Body of pancreas (tissue), 4 donors: ENCODE measurements at regions not wholly inside any gene's neighbourhood (a gene's known extent, or its start where the extent isn't known, plus 50 kb on each side); places are given as distances from the start of the nearest gene placed in this dataset.

Experiments
- ATAC-seq: fragments of 150-250 bp; one replicate; pipeline ENCODE4 v1.9.1; 2016
- DNase-seq, 4 donors: peaks; one replicate each; pipeline ENCODE4 v3.0.0-alpha.2; 2019
- H3K27ac ChIP-seq, 4 donors: fragments of 200-600 bp; sonication (generic); 1 replicate in 3 of 4; 2 replicates in 1 of 4; pipeline versions ENCODE4 v1.5.1 to v1.6.1; 2016 to 2019; ENCODE audit warnings: mild to moderate bottlenecking in 1 of 4, mixed read lengths in 1 of 4, moderate library complexity in 1 of 4
- H3K27me3 ChIP-seq, 2 donors: fragments of 200-600 bp; sonication (generic); one replicate each; pipeline ENCODE4 v1.6.0; 2016; ENCODE audit warnings: mild to moderate bottlenecking in 1 of 2
- H3K36me3 ChIP-seq, 2 donors: fragments of 200-600 bp; sonication (generic); replicated peaks in 1 of 2; 2 replicates each; pipeline ENCODE4 v1.5.1; 2016; ENCODE audit warnings: low read depth in 2 of 2; ENCODE audit not compliant: insufficient read depth in 1 of 2
- H3K4me1 ChIP-seq: fragments of 200-600 bp; sonication (generic); one replicate; pipeline ENCODE4 v1.6.0; 2016
- H3K4me3 ChIP-seq, 2 donors: fragments of 200-600 bp; sonication (generic); 1 replicate in 1 of 2; 2 replicates in 1 of 2; pipeline ENCODE4 v1.5.1; 2016 to 2019
- H3K9me3 ChIP-seq, 3 donors: fragments of 200-600 bp; sonication (generic); 1 replicate in 2 of 3; 2 replicates in 1 of 3; pipeline ENCODE4 v1.5.1; 2016
- POLR2A ChIP-seq, 3 donors: fragments of 450-650 bp; IDR thresholded peaks; one replicate each; pipeline ENCODE4 v1.6.1; 2016; ENCODE audit warnings: antibody characterized with exemption in 3 of 3, mild to moderate bottlenecking in 2 of 3
- WGBS, 2 donors: methylation state at CpG; one replicate each; pipeline ENCODE4 v1.1.5; 2017; 5-methylcytosine and 5-hydroxymethylcytosine counted together
- intact Hi-C: fragments of 100-400 bp; cut with DNase I; formaldehyde crosslinking; loops from one replicate; pipeline ENCODE4 v1.15.1; 2023
- TF ChIP-seq, protein P1 (sequence below), 7 experiments: fragments of 450-650 bp in 4 of 7; fragments of 200-600 bp in 3 of 7; sonication (generic) in 3 of 7; IDR thresholded peaks; one replicate each; pipeline ENCODE4 v1.5.1; 2016 to 2019; ENCODE audit warnings: antibody characterized with exemption in 7 of 7

DNA sequence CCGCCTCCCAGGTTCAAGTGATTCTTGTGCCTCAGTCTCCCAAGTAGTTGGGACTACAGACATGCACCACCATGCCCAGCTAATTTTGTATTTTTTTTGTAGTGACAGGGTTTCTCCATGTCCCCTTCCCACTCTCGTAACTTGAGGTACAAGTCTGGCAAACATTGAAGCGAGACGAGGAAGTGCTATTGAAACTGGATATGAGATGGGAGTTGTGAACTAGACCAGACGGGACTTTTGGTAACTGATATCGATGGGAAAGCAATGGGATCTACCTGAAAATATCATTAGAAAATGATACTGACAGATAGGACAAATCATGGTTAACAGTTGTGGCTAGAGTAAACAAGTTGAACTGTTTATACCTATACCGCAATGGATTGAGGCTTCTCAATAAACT is 95.2 kb upstream of the TRABD2B start:
- Histone ChIP-seq H3K27me3 (no peaks in the 10 kb centered on the region), H3K27ac (no peak overlapping the region), H3K4me1 (peaks cover 10% of the 10 kb centered on the region), H3K4me3 (no peak overlapping the region), H3K36me3 (no peaks in the 10 kb centered on the region), H3K9me3 (no peaks in the 10 kb centered on the region)
- 52 to 58% methylated on average over 7 of the region's 7 CpGs for WGBS, 2 donors
- intact Hi-C loops: no loop called here
- TF ChIP-seq, protein P1, sequence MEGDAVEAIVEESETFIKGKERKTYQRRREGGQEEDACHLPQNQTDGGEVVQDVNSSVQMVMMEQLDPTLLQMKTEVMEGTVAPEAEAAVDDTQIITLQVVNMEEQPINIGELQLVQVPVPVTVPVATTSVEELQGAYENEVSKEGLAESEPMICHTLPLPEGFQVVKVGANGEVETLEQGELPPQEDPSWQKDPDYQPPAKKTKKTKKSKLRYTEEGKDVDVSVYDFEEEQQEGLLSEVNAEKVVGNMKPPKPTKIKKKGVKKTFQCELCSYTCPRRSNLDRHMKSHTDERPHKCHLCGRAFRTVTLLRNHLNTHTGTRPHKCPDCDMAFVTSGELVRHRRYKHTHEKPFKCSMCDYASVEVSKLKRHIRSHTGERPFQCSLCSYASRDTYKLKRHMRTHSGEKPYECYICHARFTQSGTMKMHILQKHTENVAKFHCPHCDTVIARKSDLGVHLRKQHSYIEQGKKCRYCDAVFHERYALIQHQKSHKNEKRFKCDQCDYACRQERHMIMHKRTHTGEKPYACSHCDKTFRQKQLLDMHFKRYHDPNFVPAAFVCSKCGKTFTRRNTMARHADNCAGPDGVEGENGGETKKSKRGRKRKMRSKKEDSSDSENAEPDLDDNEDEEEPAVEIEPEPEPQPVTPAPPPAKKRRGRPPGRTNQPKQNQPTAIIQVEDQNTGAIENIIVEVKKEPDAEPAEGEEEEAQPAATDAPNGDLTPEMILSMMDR (IDR thresholded peaks at IDR 0.05): no peak
- no peak for TF ChIP-seq POLR2A (IDR thresholded peaks at IDR 0.05)
- no peak for DNase-seq
- ATAC-seq: no peak

DNA sequence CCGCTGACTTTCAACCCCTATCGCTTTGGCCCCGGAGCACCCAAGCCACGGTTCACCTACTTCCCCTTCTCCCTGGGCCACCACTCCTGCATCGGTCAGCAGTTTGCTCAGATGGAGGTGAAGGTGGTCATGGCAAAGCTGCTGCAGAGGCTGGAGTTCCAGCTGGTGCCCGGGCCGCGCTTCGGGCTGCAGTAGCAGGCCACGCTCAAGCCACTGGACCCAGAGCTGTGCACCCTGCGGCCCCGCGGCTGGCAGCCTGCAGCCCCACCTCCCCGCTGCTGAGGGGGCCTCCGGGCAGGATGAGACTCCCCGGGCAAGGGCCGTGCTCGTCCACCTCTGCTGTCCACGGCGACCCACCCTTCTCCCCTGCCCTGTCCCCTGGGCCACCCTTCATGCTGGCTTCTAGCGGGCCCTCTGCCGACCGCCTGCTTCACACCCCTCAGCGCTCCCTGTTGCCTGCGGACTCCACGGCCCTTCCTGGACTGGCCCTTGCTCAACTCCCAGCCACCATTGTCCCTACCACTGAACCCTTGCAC is 92.2 kb upstream of the TRABD2B start:
- H3K27ac ChIP-seq: no peak overlapping the region
- DNase-seq (no peak), ATAC-seq (no peak)

DNA sequence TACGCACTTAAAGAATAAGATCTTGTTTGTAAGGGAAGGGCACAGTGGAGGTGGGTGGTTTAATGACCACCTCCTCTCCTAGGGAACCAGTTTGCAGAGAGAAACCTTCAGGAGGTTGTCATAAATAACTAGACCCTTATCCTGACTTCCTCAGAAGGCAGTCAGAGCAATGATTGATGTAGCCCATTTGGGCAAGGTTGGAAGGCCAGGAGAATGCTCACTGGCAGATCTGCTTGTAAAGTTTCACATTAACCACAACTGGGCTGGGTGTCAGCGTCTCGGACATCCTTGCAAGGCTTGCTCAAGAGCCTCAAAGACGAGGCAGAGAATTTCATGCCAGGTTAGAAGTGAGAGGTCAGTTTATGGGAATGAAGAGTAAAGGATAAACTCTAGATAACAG is 87.6 kb upstream of the TRABD2B start:
- DNase-seq (no peak), ATAC-seq (no peak)
- H3K4me1 ChIP-seq: peaks cover 15% of the 10 kb centered on the region
- no peak overlapping the region for H3K27ac ChIP-seq
- H3K4me3 ChIP-seq: no peak overlapping the region
- no peaks in the 10 kb centered on the region for H3K27me3 ChIP-seq
- no peaks in the 10 kb centered on the region for H3K9me3 ChIP-seq
- intact Hi-C loops: no loop called here
- 32 to 43% methylated on average over 4 of the region's 4 CpGs for WGBS, 2 donors
- H3K36me3 ChIP-seq: no peaks in the 10 kb centered on the region
- TF ChIP-seq POLR2A (IDR thresholded peaks at IDR 0.05): no peak
- TF ChIP-seq, protein P1 (IDR thresholded peaks at IDR 0.05): no peak

More for the DNA sequence above, 92.2 kb upstream of the TRABD2B start:
- Histone ChIP-seq H3K4me1 (peaks cover 15% of the 10 kb centered on the region), H3K27me3 (no peaks in the 10 kb centered on the region), H3K9me3 (no peaks in the 10 kb centered on the region), H3K36me3 (no peaks in the 10 kb centered on the region), H3K4me3 (no peak overlapping the region)
- intact Hi-C loops: no loop called here
- TF ChIP-seq, protein P1 (IDR thresholded peaks at IDR 0.05): no peak
- TF ChIP-seq POLR2A (IDR thresholded peaks at IDR 0.05): no peak
- WGBS, 2 donors: 89 to 93% methylated on average over 18 to 24 of the region's 26 CpGs

DNA sequence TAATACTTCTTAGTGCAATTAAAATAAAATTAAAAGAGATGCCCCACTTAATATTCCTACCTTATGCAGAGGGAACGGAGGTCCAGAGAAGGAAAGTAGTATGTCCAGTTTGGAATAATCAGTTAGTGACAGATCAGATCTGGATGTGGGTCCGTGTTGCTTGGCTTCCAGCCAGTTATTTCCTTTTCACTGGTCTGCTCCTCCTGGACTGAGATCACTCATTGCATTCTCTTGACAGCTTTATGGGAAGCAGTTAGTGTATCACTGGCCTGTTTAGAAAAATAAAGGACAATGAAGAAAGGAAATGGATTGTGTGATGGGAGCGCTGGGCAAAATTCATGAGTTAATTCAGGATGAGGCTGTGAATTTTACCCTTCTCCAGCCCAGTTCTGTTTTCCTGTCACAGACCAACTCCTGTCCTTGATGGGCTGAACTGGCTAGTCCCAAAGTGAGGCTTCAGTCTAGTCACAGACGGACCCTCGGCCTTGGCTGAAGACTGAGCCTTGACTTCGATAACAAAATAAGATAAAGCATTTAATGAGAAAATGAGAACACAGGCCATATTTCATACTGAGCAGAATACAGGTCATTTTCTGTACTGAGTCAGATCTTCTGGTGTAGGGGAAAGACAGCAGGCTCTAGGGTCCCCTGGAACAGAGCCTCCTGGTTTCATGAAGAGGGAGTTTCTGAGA is 85.2 kb upstream of the TRABD2B start:
- Histone ChIP-seq H3K4me3 (no peak overlapping the region), H3K27ac (no peak overlapping the region), H3K36me3 (no peaks in the 10 kb centered on the region), H3K4me1 (peaks cover 15% of the 10 kb centered on the region), H3K27me3 (no peaks in the 10 kb centered on the region), H3K9me3 (no peaks in the 10 kb centered on the region)
- intact Hi-C loops: no loop called here
- no peak for TF ChIP-seq POLR2A (IDR thresholded peaks at IDR 0.05)
- TF ChIP-seq, protein P1 (IDR thresholded peaks at IDR 0.05): no peak
- no peak for DNase-seq
- 19 to 31% methylated on average over 6 of the region's 6 CpGs for WGBS, 2 donors
- ATAC-seq: no peak
